ENCODE measurements at regions not wholly inside any gene's neighbourhood (a gene's known extent, or its start where the extent isn't known, plus 50 kb on each side); places are given as distances from the start of the nearest gene placed in this dataset.

DNA sequence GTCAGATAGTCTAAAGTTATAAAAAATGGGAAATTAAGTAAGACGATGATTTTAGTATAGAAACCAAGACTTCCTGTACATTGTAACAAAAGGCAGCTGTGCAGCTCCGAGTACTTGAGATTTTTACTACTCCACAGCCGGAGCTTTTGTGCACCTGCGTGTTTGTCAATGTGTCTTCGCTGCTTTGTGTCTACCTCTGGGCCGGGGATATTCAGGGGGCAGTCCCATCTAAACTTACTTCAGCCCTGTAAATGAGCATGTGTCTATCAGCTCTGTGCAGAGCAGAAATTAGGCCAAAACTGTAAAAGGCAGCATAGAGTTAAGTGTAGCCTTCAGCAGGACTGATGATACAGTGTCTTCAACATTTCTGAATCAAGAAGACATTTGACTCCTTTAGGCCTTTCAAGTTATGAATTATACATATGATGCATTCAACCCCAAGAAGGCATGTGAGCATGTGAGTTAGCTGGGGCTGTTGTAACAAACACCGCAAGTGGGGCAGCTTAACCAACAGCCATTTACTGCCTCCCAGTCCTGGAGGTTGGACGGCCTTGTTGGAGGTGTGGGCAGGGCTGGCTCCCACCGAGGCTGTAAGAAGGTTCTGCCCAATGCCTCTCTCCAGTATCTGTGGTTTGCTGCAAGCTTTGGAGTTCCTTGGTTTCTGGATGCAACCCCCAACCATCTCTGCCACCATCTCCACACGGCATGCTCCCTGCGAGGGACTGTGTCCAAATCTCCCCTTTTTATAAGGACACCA, 191.0 kb upstream of the IRS2 start:
- no peak for ATAC-seq
- DNase-seq, result no peak

DNA sequence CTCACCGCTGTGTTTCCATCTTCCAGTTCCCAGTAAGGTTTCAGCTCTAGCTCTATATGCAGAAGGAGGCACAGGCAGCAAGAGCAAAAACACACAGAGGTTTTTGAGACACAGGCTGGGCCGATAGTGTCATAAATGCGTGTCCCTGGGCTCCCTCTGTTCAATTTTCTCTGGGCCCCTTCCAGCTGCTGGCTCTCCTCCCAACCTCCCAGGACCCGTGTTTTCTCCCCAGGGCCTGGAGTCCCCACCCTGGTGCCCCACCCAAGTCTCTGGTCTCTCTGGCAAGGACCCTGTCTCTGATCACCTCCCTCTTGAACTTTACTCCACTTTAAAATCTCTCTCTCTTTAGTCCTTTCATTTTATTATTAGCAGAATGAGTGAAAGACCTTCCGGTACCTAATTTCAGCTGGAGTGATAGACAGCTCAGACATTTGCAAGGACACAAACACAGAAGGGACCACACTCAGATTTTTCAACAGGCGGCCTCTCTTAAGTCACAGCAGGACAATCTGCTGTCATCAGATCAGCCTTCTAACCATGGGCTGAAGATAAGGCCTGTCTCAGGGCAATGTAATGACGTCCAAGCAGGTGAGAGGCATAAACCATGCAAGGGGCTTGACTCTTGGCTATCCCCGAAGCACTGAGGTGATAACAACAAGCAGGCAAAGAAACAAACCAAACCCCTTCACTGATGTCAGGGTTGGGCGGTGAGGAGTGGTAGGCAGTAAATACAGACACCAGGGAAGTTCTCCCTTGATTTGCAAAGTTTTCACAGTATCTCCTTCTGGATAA, 190.0 kb upstream of the IRS2 start:
- DNase-seq (no peak), ATAC-seq (no peak)

GRCh38 chr13:109974354-109974753, 188.0 kb upstream of the IRS2 start:
- ATAC-seq (no peak), DNase-seq (no peak)

GRCh38 chr13:109973279-109973678, 186.9 kb upstream of the IRS2 start:
- no peak for ATAC-seq
- DNase-seq, result no peak

- DNase-seq, result no peak
- ATAC-seq, result no peak
Measured at GRCh38 chr13:109971456-109972090, 185.2 kb upstream of the IRS2 start.

- ATAC-seq (no peak), DNase-seq (no peak)
Measured at GRCh38 chr13:109971006-109971405, 184.6 kb upstream of the IRS2 start.

DNA sequence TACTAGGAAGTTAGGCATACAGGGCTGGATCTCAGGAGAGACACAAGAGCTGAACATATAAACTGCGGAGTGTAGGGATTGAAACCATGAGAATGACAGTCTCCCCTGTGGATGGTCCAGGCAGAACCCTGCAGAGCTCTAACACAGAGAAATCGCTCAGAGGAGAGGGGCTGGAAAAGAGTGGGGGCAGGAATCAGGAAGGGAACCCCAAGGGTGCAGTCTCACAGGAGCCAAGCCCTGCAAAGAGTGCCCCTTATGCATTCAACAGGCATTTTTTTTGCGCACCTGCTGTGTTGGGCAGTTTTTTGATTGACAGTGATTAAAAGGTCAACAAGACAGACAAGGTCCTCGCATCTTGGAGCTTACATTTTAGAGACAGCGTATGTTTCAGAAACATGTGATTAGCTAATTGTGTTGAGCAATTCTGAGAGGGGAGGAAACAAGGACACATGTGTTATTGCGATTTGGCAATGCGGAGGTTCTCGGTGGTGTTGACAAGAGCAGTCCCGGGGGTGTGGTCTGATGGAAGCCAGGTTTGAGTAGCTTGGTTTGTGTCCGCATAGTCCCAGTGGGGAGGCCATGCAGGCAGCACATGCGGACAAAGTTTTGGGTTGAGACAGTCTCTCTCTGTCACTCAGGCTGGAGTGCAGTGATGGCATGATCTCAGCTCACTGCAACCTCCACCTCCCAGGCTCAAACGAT, 182.6 kb upstream of the IRS2 start:
- DNase-seq (no peak), ATAC-seq (no peak)

DNA sequence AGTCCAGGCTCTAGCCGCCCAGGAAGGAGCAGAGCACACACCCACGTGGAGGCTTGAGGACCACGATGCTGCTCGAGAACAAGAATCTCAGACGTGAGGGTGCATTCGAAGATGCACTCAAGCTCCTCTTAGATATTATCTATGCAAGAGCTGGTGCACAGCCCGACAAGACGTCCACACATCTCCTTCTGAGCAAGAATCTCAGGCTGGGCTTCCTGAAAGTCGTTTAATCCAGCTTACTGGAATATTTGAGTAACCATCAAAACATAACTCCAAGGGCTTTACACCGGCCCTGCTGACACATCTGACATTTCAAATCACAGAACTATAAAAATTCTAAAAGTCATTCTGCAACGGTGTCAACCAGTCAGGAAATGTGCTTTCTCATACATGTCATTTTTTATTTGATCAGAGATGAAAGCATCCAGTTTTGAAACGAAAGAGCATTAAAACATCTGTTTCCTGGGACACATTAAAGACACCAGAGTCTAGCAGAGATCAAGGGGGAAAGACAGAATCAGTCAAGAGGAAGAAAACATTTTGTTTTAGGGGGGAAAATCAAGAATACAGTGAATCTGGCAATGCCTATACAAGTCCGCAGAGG, 177.7 kb upstream of the IRS2 start:
- DNase-seq, result no peak

DNA sequence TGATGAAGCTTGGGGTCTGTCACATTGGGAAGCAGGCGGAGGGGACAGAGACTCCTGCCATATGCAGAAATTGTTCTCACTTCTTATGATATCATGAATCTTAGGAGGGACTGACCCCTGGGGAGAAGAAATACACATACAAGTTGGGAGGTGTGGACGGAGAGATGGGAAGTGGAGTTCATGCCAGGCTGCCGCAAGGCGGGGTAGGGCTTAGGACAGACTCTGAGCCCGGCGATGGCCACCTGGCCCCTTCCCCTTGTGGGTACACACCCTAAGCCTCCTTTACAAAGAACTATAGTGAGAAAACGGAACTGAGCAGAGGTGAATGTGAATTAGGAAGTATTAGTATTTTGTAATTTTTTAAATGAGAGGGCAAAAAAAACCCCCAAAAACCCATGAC, 177.0 kb upstream of the IRS2 start:
- ATAC-seq (no peak), DNase-seq (no peak)

More for the DNA sequence above, 177.7 kb upstream of the IRS2 start:
- no peak for ATAC-seq

DNA sequence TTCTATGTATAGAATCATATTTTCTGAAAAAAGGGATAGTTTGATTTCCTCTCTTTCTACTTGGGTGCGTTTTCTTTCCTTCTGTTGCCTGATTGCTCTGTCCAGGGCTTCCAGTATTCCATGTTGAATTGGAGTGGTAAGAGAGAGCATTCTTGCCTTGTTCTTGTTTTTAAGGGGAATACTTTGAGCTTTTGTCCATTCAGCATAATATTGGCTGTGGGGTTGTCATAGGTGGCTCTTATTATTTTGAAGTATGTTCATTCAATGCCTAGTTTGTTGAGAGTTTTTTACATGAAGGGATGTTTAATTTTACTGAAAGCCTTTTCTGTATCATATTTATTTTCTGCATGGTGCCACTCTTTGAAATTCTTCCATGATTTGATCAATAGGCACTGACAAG, 173.5 kb upstream of the IRS2 start:
- DNase-seq (no peak), ATAC-seq (no peak)

- no peak for DNase-seq
- ATAC-seq, result no peak
Measured at GRCh38 chr13:109957875-109958274, 171.5 kb upstream of the IRS2 start.

DNA sequence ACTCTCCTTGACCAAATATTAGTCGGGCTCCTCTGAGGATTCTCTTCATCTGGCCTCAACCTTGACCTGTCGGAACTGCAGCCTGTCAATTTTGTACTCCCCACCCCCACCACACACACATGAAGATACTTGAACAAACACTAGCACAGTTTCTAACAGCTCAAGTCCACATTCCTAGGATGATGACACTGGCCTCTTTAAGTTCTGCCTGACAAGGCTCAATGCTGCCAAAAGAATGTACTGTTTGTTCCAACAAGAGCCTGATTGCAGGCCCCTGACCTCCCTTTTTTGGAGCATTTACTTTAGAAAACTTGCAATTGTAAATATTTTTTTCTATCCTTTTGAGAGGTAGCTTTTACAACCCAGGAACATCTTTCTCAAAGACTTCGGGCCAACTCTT, 169.2 kb upstream of the IRS2 start:
- ATAC-seq (no peak), DNase-seq (no peak)

- DNase-seq, result no peak
- ATAC-seq, result no peak
Measured at GRCh38 chr13:109954441-109954840, 168.1 kb upstream of the IRS2 start.

DNA sequence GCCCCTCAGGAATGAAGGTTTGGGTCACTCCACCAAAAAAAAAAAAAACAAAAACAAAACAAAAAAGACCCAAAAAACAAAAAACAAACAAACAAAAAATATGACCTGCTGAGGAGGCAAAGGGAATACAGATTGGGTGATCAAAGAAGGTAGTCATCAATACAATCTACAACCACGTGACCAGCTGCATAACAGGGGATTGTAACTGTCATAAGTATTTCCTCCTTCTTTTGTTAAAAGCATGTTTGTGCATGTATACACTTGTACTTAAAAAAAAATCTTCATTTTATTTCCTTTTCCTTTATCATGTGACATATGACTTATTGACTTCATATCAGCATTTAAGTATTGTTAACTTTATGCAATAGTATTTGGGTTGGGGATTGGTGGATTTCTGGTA, 165.1 kb upstream of the IRS2 start:
- no peak for DNase-seq
- ATAC-seq, result no peak

GRCh38 chr13:109949397-109949796, 163.0 kb upstream of the IRS2 start:
- ATAC-seq (no peak), DNase-seq (no peak)

DNA sequence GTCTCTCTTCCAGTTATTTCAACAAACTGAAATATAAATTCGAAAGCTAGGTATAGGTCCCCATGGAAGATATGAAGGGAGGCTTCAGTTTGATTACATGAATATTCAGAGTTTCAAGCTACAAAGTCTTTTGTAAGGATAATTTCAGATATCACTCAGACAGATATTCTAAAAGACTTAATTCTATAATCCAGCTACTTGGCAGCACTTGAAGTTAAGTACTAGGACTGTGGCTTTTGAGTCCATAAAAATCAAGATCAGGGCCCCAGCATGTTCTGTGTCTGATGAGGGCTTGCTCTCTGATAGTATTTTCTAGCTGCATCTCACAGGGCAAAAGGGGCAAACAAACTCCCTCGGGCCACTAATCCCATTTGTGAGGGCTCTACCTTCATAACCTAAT, 160.6 kb upstream of the IRS2 start:
- no peak for ATAC-seq

DNA sequence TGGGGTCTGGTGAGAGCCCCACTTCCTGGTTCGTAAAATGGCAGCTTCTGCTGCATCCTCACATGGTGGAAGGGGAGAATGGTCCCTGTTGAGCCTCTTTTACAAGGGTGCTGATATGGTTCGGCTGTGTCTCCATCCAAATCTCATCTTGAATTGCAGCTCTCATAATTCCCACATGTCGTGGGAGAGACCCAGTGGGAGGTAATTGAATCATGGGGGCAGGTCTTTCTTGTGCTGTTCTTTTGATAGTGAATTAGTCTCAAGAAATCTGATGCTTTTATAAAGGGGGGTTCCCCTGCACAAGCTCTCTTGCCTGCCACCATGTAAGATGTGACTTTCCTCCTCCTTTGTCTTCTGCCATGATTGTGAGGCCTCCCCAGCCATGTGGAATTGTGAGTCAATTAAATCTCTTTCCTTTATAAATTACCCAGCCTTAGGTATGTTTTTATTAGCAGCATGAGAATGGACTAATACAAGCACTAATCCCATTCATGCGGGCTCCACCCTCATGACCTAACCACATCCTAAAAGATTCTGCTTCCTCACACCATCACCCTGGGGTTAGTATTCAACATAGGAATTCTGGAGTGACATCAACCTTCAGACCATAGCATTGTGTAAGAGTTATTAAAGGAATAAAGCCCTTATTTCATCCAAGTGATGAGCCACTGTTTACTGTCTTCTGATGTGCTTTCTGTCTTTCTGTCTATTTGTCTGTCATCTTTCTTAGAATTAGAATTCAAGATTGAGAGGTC, 159.0 kb upstream of the IRS2 start:
- DNase-seq, result no peak
- no peak for ATAC-seq

More for the DNA sequence above, 160.6 kb upstream of the IRS2 start:
- no peak for DNase-seq

DNA sequence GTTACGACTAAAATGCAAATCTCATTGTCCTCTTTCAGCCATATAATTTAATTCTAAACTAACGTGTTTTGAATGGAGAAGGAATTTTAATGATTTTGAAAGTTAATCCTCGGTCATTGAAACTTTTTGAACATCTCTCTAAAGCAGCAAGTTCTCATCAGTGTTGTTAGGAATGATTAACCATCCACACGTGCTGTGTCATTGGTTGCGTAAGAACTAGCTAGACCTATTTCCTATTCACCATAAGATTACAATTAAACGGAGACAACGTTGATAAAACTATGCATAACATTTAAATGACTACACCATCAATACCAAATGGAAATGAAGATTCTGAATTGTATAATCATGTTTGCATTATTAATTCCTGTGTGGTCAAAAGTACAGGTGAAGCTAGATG, 155.6 kb upstream of the IRS2 start:
- ATAC-seq (no peak), DNase-seq (no peak)

DNA sequence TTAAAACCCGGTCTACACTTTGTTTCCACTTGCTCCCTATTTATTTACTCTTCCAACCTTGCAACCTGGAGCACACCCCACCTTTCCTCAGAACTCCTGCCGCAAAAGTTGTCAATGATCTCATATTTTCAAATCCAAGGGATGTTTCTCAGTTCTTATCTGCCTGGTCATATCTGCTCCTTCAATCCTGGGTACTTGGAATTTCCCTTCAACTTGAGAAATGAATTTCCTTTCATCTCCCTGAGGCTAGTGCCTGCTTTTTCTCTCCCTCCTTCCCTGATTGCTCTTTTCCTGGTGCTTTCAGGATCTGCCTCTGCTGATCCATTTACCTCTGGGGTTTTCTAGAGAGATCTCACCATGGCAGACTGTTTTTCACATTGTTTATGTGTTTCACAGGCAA, 154.8 kb upstream of the IRS2 start:
- DNase-seq, result no peak

DNA sequence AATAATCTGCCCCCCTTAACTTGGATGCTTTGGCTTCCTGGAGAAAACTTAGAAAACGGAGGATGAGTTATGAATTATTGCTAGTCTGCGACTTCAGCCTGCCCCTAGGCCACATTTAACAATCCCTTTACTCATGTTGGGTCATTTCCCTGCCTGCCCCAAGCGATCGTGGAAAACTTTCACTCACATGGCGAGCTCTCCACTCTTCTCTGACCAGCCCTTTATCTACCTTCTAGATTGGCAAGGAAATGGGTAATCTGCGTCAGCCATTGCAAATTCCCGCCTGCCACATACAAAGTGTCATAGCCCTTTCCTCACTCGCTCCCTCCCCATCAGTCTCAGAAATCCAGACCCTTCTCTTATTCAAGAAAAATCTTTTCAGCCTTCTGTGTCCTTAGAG, 154.3 kb upstream of the IRS2 start:
- no peak for DNase-seq
- no peak for ATAC-seq

More for the DNA sequence above, 154.8 kb upstream of the IRS2 start:
- ATAC-seq, result no peak

GRCh38 chr13:109939838-109940237, 153.5 kb upstream of the IRS2 start:
- ATAC-seq (no peak), DNase-seq (no peak)

Measured in stimulated activated naive CD8-positive, alpha-beta T cell treated with anti-CD3 and anti-CD28 coated beads, Interleukin-15, Interleukin-2, amounts not matched to agents 100 U/mL and 50 U/mL, for 24 hours (primary cell).